ENCODE measurements at regions not wholly inside any gene's neighbourhood (a gene's known extent, or its start where the extent isn't known, plus 50 kb on each side); places are given as distances from the start of the nearest gene placed in this dataset.

GRCh38 chr10:128551475-128551874, 425.3 kb upstream of the MKI67 start:
- BruUV-seq (replicated peaks), result no TSS peak
- CTCF ChIA-PET (ENCODE audit: low intra/inter-chr PET ratio), result no interaction called here
- H3K79me2 ChIP-seq (ENCODE audit: control insufficient read depth, insufficient read depth, low read length), result no peaks in the 10 kb centered on the region
- H3K9me3 ChIP-seq (replicated peaks; ENCODE audit: control insufficient read depth, insufficient read depth, low read depth, low read length), result no peaks in the 10 kb centered on the region
- no peak overlapping the region for H3K27ac ChIP-seq (ENCODE audit: extremely low read depth, low read depth, low read length)
- H3K4me1 ChIP-seq (replicated peaks in 1 of 2; ENCODE audit: control insufficient read depth in 2 of 2, insufficient read depth in 2 of 2, low read length in 2 of 2), result peaks cover 0 to 6% of the 10 kb centered on the region in 2 experiments; a peak in 3 of 5 replicates
- in situ Hi-C loops (cut with MboI) (no loop called here), intact Hi-C loops (cut with micrococcal nuclease) (no loop called here)
- FAIRE-seq (no peak), ATAC-seq (no peak), DNase-seq (ENCODE audit: extremely low read depth in 1 of 4, low spot score in 3 of 4) (no peak)
- H4K20me1 ChIP-seq (replicated peaks; ENCODE audit: control insufficient read depth, insufficient read depth, low read length), result no peaks in the 10 kb centered on the region
- no peaks in the 10 kb centered on the region for H3K27me3 ChIP-seq (ENCODE audit: control insufficient read depth in 2 of 2, insufficient read depth in 2 of 2, low read length in 2 of 2)
- no peak overlapping the region for H2AFZ ChIP-seq (ENCODE audit: low read depth, low read length)
- H3K36me3 ChIP-seq (ENCODE audit: control insufficient read depth, insufficient read depth, low read length), result no peaks in the 10 kb centered on the region
- H3K4me2 ChIP-seq (ENCODE audit: insufficient read depth, low read length), result no peak overlapping the region
- no peak overlapping the region for H3K4me3 ChIP-seq
- 58% methylated on average over 4 of the region's 7 CpGs for WGBS (ENCODE audit: insufficient coverage, low coverage, missing lambda C conversion rate)
- no peak overlapping the region for H3K9ac ChIP-seq (ENCODE audit: insufficient read depth in 1 of 2, low read depth in 2 of 2, low read length in 2 of 2)
- H3K9me1 ChIP-seq (ENCODE audit: control insufficient read depth, insufficient read depth, low read length), result no peaks in the 10 kb centered on the region
- POLR2A ChIA-PET, result no interaction called here
- TF ChIP-seq STAT5B (CRISPR knock-in tag; IDR thresholded peaks at IDR 0.05) (no peak), SETDB1 (IDR thresholded peaks at IDR 0.05; ENCODE audit: low read length) (no peak), NRF1 (conservative IDR thresholded peaks at IDR 0.05 in 1 of 2, IDR thresholded peaks at IDR 0.05 in 1 of 2) (no peak), PHF20 (IDR thresholded peaks at IDR 0.05; ENCODE audit: partially characterized antibody) (no peak), HNRNPLL (IDR thresholded peaks at IDR 0.05; ENCODE audit: low read depth, low read length, poor library complexity, severe bottlenecking) (no peak), REST (IDR thresholded peaks at IDR 0.05; ENCODE audit: borderline replicate concordance) (no peak), REST (CRISPR knock-in tag; IDR thresholded peaks at IDR 0.05; ENCODE audit: low read depth) (no peak), FOXA1 (IDR thresholded peaks at IDR 0.05; ENCODE audit: borderline replicate concordance) (no peak), TAF1 (IDR thresholded peaks at IDR 0.05; ENCODE audit: control insufficient read depth, extremely low read depth, insufficient read depth, low read length, severe bottlenecking) (no peak), MEF2A (IDR thresholded peaks at IDR 0.05; ENCODE audit: control insufficient read depth, low read depth, low read length) (no peak), RBM14 (IDR thresholded peaks at IDR 0.05; ENCODE audit: borderline replicate concordance, insufficient read depth, low read depth, low read length) (no peak), HNRNPK (IDR thresholded peaks at IDR 0.05; ENCODE audit: low read depth, low read length, poor library complexity, severe bottlenecking) (no peak), XRCC5 (IDR thresholded peaks at IDR 0.05; ENCODE audit: low read depth, low read length) (no peak), IRF2 (CRISPR knock-in tag; IDR thresholded peaks at IDR 0.05) (no peak), ZFP91 (CRISPR knock-in tag; IDR thresholded peaks at IDR 0.05) (no peak)

Measured in K562 (cell line).